Eye (tissue), 1 donor: ENCODE measurements at regions not wholly inside any gene's neighbourhood (a gene's known extent, or its start where the extent isn't known, plus 50 kb on each side); places are given as distances from the start of the nearest gene placed in this dataset.
"Not testable (repeated sequence)": the region's sequence is repeated elsewhere in the genome, so short reads cannot be mapped to it uniquely, and the experiment has no call there.

Source experiments
- DNase-seq: peaks from one replicate; pipeline ENCODE4 v3.0.0-alpha.2; 2015

DNA sequence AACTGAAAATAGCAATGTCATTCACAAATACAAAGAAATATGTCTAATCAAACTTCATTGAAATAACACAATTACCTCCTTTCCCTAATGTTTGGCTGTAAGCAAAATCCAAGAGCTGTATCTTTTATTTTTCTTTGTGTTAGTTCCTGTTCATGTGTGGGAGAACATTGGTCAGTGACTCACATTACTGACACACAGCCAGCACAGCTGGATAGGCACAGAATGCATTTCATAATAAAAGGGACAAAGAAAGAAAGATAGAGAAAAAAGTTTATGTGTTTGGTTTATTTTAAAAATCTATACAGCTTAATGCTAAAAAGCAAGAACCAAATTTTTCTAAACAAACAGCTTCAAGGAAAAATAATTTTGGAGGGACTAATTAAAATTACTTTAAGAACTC, 185.6 kb upstream of the COL3A1 start:
- no peak for DNase-seq

GRCh38 chr2:188789951-188790350, 184.2 kb upstream of the COL3A1 start:
- no peak for DNase-seq

DNA sequence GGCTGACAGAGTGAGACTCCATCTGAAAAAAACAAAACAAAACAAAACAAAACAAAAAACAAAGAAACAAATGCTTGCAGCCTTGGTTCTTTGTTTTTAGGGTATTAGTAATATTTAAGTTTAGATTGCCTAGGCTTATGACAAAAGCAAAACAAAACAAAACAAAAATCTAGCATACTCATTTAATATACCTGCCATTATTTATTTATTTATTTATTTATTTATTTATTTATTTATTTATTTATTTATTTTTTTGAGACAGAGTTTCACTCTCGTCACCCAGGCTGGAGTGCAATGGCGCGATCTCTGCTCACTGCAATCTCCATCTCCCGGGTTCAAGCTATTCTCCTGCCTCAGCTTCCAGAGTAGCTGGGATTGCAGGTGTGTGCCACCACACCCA, 179.7 kb upstream of the COL3A1 start:
- not testable (repeated sequence) for DNase-seq

DNA sequence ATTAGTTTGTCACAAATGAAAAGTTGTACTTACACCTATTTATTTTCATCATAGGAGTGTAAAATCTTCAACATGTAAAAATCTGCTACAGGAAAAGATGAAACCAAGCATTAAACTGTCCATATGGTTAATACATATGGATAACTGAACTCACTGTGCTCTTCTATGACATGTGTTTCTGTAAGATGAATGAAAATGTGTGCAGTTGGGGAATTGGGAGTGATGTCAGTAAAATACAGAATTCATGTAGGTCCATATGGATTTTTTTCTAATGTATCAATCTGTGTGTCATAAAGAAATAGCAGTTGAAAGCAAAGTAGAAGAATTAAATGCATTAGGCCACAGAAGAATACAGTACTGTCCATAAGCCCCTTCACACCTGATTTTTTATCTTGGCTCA, 178.4 kb upstream of the COL3A1 start:
- DNase-seq = no peak

DNA sequence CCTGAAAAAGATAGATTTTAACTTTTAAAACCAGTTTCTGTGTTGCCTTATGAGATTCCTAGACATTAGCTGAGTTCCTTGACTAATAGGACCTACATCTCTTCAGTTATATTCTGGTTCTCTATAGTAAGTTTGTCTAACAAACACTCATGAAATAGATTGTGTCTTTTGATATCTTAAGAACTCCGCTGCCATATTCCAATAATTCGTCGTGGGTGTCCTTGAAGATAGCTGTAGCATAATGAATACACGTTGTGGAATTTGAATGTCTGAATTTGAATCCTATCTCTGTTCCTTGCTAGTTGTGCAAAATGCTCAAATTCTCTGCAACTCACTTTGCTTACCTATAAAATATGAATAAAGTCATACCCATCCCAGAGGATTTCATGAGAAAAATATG, 176.8 kb upstream of the COL3A1 start:
- no peak for DNase-seq

DNA sequence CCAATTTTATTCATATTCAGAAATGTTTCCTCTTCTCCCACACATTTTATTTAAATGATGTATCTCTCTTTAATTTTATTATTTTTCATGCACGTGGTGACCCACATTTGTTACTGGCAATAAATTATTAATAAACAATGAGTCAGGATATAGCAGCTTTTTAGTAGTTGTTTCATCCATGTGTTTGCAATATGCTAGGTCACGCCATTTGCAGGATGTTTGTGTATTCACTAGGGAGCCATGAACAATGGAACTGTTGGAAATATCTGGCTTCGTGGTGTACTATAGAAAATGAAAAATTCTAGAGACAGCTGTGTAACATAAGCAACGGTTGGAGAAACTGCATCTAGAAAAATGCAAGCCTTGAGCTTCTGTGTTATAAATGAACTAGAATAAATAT, 176.0 kb upstream of the COL3A1 start:
- peak; percentile 70 for DNase-seq

- DNase-seq = peak; percentile 28
Observed at GRCh38 chr2:188805219-188805618, 169.0 kb upstream of the COL3A1 start.

GRCh38 chr2:188808947-188809355, 165.2 kb upstream of the COL3A1 start:
- no peak for DNase-seq

DNA sequence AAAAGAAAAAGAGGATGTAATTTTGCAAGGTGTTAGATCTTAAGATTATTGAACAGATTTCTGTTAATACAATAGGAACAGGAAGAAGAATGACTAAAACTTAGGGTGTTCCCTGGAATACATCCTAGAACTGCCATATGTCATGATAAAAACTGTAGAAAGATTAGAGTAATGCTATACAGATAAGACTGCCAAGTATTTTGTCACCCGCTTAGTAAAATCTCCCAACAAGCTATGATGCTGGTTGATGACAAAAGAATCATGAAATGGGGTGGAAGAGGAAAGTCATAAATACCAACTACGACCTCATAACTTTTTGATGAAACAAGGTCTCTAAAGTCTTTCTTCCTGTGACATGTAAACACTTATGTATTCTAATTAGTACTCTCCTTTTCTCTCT, 163.6 kb upstream of the COL3A1 start:
- no peak for DNase-seq

DNA sequence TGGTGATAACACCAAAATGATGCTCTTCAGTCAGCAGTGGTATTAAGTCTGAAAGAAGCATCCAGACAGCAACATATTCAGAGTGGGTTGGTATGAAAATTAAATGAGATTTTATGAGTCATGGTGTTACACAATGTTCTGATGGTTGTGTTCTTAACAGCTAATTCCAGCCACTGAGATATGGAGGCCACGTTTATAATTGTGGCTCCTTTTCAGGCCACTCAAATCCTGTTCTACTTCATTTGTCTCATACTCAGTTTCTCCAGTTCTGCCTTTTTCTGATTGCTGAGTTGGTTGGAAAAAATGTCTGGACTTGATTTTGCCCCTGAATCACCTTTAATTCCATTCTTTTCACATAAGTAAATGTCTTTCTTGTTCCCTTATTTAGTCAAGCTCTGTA, 162.7 kb upstream of the COL3A1 start:
- no peak for DNase-seq

DNA sequence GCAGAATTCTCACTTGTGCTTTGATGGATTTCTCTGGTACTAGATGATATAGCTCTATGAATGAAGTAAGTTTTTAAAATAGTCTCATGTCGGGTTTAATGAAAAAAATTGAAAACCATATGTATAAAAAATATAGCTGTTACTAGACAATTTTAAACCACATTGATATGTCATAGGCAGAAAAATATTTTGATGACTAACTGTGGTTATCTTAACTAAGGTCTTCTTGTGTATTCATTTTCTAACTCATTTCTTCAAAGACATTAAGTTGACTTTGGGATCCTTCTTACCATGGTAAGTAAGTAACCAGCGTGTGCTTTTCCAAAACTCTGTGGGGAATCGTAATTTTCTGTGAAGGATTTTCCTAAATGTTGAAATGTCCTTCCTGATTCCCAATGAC, 160.9 kb upstream of the COL3A1 start:
- DNase-seq = no peak

DNA sequence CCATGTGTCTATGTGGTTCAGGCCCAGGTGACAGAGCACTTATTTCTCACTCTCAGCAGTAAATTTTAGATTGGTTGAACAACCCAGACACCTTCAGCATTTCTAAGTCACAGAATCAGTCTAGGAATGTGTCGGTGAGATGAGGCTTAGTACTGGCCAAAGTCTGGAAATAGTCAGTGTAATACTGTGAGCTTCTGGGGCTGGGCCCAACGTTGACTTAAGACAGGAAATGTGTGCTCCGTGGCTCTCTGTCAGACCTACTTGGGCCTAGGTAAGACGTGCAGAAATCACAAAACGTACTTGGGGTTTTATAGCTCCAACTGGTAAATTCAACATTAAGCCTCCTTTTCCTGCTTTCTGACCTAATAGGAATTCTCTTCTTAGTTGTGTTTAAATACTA, 160.3 kb upstream of the COL3A1 start:
- DNase-seq = peak; percentile 22

DNA sequence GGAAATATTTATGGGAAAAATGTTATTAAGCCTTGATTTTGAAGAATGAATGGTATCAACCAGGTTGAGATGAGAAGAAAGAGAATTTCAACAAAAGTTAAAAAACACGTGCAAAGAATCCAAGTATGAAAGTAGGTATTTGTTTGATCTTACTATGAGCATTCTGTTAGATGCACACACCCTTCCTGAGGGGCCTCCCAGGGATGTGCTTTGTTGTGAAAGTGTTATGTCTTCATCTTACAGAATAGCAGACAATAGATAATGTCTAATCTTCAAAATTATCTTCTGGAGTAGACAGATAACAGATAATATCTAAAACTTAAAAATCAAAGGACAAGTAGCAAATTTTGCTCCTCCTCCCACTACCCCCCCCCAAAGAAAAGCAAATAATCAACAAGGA, 155.2 kb upstream of the COL3A1 start:
- DNase-seq = no peak

DNA sequence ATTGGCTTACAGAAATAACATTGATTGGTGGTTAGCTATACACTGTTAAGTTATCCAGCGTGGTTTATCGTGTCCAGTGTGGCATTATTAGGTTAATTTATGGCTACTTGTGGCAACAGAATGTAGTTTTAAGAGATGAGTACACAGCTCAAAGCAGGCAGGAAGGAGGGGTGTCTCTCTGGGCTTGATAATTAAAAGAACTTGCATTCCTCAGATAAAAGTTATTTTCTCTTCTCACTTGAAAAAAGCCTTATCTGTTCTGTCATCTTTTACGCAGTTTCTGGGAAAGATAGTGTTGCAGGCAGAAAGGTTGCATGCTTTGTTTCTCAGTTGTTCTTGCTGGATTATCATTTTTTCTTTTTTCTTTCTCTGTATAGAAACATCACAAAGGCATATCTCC, 154.4 kb upstream of the COL3A1 start:
- DNase-seq = no peak

GRCh38 chr2:188820576-188820975, 153.6 kb upstream of the COL3A1 start:
- no peak for DNase-seq

DNA sequence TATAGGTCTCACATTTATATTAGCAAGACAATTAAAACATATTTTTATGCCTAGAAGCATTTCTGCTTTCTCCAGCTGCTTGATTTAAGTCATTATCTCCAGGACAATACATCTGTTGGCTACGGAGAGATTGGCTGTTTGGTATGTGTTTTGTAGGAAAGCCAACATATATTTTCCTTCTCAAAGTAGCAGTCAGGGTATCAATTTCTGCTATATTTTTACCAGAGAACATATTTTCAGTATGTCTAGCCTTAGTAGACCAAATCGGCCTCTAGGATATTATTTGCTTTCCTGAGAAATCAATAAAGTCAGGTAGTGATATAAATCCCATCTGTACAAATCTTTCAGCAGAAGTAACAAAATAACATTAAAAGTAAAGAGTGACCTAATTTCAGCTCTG, 150.0 kb upstream of the COL3A1 start:
- DNase-seq = no peak

DNA sequence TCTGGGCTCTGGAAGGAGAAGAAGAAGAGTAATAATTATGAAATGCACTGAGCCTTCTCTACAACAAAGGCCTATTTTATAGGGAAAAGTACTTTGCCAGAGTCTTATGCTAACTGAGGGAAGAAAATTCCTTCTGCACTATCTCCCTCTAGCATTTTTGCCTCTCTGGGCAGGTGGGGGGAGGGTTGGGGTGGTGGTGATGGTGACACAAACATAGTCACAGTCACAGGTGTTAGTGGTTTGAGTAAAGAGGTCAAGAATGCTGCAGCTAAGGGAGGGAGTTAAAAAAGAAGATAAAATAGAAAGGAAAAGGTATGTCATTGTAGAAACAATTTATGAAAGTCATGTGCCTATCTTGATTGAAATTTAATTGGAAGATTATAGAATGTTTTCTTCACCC, 140.8 kb upstream of the COL3A1 start:
- DNase-seq = no peak

GRCh38 chr2:188833799-188834198, 140.4 kb upstream of the COL3A1 start:
- DNase-seq = no peak

- no peak for DNase-seq
Observed at GRCh38 chr2:188835006-188835405, 139.2 kb upstream of the COL3A1 start.

DNA sequence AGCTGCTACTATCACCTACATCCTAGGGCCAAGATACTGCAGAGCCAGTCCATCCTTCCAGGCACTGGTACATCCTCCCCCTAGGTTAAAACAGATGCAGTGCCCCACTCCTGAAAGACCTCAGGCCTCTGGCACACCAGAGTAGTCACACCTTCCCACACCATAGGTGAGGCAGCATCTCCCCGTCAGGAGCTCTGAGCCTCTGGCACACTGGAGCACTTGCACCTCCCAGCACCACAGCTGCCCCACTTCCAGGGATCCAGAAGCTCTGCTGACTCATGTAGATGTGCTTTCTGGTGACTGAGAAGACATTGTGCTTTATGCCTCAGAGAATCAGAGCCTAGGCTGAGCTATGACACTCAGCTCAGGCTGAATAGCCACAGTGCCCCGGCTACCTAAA, 138.4 kb upstream of the COL3A1 start:
- no peak for DNase-seq

GRCh38 chr2:188845692-188846091, 128.5 kb upstream of the COL3A1 start:
- no peak for DNase-seq

DNA sequence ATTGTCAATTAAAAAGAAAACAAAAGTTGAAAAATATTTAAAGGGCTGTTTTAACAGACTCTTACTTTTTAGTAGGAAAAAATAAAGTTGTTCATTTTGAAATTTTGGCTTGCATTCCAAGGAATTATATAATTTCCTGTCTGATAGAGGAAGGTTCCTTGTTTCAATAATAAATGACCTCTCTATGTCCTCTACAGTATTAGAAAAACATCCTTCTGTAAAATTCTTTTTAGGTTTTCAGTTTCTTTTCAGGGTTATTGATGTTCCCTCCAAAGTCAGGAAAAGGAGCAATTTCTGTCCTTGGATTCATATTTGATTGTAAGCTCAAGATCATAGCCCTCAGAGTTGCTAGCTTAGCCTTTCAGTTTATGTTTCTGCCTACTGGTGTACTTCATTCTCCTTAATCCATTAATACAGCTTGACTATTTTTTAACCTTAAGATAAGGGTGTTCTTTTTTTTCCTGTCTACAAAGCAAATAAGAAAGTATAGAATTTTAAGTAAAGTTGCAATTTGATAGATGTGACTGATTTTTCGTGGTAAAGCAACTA, 125.2 kb upstream of the COL3A1 start:
- no peak for DNase-seq

DNA sequence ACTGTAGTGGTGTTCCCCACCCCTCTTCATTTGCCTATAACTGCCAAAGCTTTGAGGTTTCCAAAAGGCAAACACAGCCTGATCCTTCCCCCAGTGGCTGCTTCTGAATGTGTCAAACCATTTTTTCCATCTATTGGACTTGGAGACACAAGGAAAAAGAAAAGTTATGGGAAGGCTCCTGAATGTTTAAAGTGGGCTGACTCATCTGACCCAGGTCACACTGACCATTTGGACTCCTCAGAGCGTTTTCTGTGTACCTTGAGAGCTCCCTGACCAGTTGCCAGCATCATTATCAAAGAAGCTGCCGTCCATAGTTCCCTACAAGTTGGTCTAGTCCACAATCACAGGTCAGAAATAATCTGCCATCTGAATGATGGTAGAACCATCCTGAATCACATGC, 123.4 kb upstream of the COL3A1 start:
- no peak for DNase-seq

GRCh38 chr2:188851311-188851710, 122.9 kb upstream of the COL3A1 start:
- no peak for DNase-seq

- no peak for DNase-seq
Observed at GRCh38 chr2:188851826-188852225, 122.3 kb upstream of the COL3A1 start.

- DNase-seq = no peak
Observed at GRCh38 chr2:188852772-188853171, 121.4 kb upstream of the COL3A1 start.
